Ovary (tissue), 3 donors: ENCODE measurements at regions not wholly inside any gene's neighbourhood (a gene's known extent, or its start where the extent isn't known, plus 50 kb on each side); places are given as distances from the start of the nearest gene placed in this dataset.

Source experiments
- CTCF ChIP-seq, 3 donors: fragments of 450-650 bp in 2 of 3; fragments of 200-600 bp in 1 of 3; IDR thresholded peaks; one replicate each; pipeline versions ENCODE4 v1.5.1 to v1.8.0; 2016 to 2022; ENCODE audit warnings: antibody characterized with exemption in 3 of 3, mild to moderate bottlenecking in 1 of 3
- POLR2A ChIP-seq: fragments of 450-650 bp; IDR thresholded peaks from one replicate; pipeline ENCODE4 v1.6.1; 2017; ENCODE audit warnings: antibody characterized with exemption, mild to moderate bottlenecking, moderate library complexity
- donor health status: DM: no; HTN: no; CAD: no.

- no peak for TF ChIP-seq POLR2A
- TF ChIP-seq CTCF (IDR thresholded peaks at IDR 0.05), result no peak
Observed at GRCh38 chr19:46546194-46546896, 50.7 kb upstream of the PNMA8B start.
